OCI-LY3 (cell line): ENCODE measurements at regions not wholly inside any gene's neighbourhood (a gene's known extent, or its start where the extent isn't known, plus 50 kb on each side); places are given as distances from the start of the nearest gene placed in this dataset.

Experiments used
- H2AFZ ChIP-seq: fragments of 200-600, 300-600 bp; shearing (Covaris generic); 2 replicates; pipeline ENCODE4 v1.6.0; 2014; ENCODE audit warnings: antibody characterized with exemption, low read depth, low read length
- H3K27ac ChIP-seq: fragments of 200-600, 300-600 bp; sonication (generic); 2 replicates; pipeline ENCODE4 v1.5.1; 2014; ENCODE audit warnings: mild to moderate bottlenecking, low read length, moderate library complexity, mixed read lengths
- H3K27me3 ChIP-seq: fragments of 200-600, 300-600 bp; sonication (generic); 2 replicates; pipeline ENCODE4 v1.6.1; 2014; ENCODE audit warnings: low read depth, low read length, mixed read lengths
- H3K36me3 ChIP-seq: fragments of 200-600, 300-600 bp; sonication (generic); replicated peaks from 2 replicates; pipeline ENCODE3; 2014; ENCODE audit warnings: low read depth, low read length, mixed read lengths
- H3K4me1 ChIP-seq: fragments of 300-600, 200-600 bp; sonication (generic); 2 replicates; pipeline ENCODE4 v1.6.1; 2014; ENCODE audit warnings: low read length, mixed read lengths
- H3K4me2 ChIP-seq: fragments of 200-600, 300-600 bp; sonication (generic); 2 replicates; pipeline ENCODE4 v1.6.1; 2014; ENCODE audit warnings: low read length, mixed read lengths
- H3K4me3 ChIP-seq: fragments of 300-600, 200-600 bp; sonication (generic); 2 replicates; pipeline ENCODE4 v1.5.1; 2014; ENCODE audit warnings: antibody characterized with exemption, mild to moderate bottlenecking, low read length, moderate library complexity
- H3K79me2 ChIP-seq: fragments of 300-600, 200-600 bp; shearing (Covaris generic); 2 replicates; pipeline ENCODE4 v1.6.1; 2014; ENCODE audit warnings: mild to moderate bottlenecking, low read length, mixed read lengths
- H3K9ac ChIP-seq: fragments of 300-600, 200-600 bp; shearing (Covaris generic); 2 replicates; pipeline ENCODE4 v1.6.0; 2014; ENCODE audit warnings: mild to moderate bottlenecking, low read length, moderate library complexity
- H3K9me3 ChIP-seq: fragments of 200-600, 300-600 bp; shearing (Covaris generic); 2 replicates; pipeline ENCODE4 v1.6.1; 2014; ENCODE audit warnings: low read length, mixed read lengths; ENCODE audit not compliant: insufficient read depth
- H4K20me1 ChIP-seq: fragments of 200-600, 300-600 bp; sonication (generic); 2 replicates; pipeline ENCODE4 v1.6.1; 2016; ENCODE audit warnings: low read length, mixed read lengths; ENCODE audit not compliant: insufficient read depth
- EZH2phosphoT487 ChIP-seq: fragments of 200-600 bp; shearing (Covaris generic); IDR thresholded peaks from 2 replicates; pipeline ENCODE4 v1.6.1; 2018; ENCODE audit warnings: antibody characterized with exemption, mixed run types, low read depth
- TF ChIP-seq, protein P1 (sequence below): fragments of 200-600, 300-600 bp; sonication (generic); IDR thresholded peaks from 2 replicates; pipeline ENCODE4 v1.5.1; 2014; ENCODE audit warnings: antibody characterized with exemption, low read length, low read depth

DNA sequence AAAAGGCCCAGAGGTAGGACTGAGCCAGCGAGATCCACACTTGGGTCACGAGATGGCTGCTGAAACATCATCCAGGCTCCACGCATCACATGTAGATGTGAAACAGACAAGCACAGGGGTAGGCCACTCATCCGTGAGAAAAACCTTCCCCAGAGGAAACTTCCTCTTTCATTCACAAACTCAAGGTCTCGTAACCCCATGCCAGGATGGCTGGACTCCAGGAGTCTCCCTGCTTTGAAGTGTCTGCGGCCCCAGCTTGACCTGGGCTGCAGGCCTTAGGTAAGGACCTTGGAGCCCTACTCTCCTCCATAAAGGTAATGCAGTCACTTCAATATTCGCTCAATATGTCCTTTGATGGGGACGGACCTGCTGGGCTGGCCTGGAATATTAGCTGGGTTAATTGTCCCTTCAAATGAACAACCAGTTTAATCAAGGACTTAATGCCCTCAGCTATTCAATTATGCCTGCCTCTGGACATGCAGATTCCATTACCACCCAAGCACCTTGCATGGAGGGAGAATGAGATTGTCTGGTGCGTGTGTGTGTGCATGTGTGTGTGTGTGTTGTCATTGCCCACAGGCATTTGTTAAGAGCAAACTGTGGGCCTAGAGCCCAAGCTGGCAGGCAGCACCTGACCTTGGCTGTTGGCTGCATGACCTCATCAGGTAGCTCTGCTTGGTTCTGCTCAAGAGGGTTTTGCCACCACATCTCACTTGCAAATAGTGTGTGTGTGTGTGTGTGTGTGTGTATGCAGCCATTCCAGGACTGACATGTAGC, 186.9 kb upstream of the TLE3 start:
- Histone ChIP-seq H3K4me1 (peaks cover 66% of the 10 kb centered on the region), H3K27me3 (no peaks in the 10 kb centered on the region), H3K9ac (peak overlapping the region; percentile 52; the same call in 1 of the 2 replicates), H3K27ac (peak overlapping the region; percentile 87), H2AFZ (no peak overlapping the region), H3K4me3 (peak overlapping the region; percentile 12; the same call in 1 of the 2 replicates), H3K36me3 (no peaks in the 10 kb centered on the region), H3K9me3 (no peaks in the 10 kb centered on the region), H4K20me1 (no peaks in the 10 kb centered on the region), H3K79me2 (0 out of 2 replicates have a peak, but pooled peaks cover 4% of the 10 kb centered on the region), H3K4me2 (peak overlapping the region; percentile 56)
- TF ChIP-seq EZH2phosphoT487: no peak
- TF ChIP-seq, protein P1, sequence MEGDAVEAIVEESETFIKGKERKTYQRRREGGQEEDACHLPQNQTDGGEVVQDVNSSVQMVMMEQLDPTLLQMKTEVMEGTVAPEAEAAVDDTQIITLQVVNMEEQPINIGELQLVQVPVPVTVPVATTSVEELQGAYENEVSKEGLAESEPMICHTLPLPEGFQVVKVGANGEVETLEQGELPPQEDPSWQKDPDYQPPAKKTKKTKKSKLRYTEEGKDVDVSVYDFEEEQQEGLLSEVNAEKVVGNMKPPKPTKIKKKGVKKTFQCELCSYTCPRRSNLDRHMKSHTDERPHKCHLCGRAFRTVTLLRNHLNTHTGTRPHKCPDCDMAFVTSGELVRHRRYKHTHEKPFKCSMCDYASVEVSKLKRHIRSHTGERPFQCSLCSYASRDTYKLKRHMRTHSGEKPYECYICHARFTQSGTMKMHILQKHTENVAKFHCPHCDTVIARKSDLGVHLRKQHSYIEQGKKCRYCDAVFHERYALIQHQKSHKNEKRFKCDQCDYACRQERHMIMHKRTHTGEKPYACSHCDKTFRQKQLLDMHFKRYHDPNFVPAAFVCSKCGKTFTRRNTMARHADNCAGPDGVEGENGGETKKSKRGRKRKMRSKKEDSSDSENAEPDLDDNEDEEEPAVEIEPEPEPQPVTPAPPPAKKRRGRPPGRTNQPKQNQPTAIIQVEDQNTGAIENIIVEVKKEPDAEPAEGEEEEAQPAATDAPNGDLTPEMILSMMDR: no peak

GRCh38 chr15:70283511-70283910, 185.8 kb upstream of the TLE3 start:
- TF ChIP-seq EZH2phosphoT487: no peak
- TF ChIP-seq, protein P1: no peak
- peak overlapping the region; percentile 8; the same call in 1 of the 2 replicates for H3K4me3 ChIP-seq
- peak overlapping the region; percentile 87 for H3K27ac ChIP-seq
- H3K36me3 ChIP-seq: peaks cover 5% of the 10 kb centered on the region
- no peaks in the 10 kb centered on the region for H4K20me1 ChIP-seq
- peak overlapping the region; percentile 38; the same call in 1 of the 2 replicates for H3K9ac ChIP-seq
- H3K79me2 ChIP-seq: 0 out of 2 replicates have a peak, but pooled peaks cover 4% of the 10 kb centered on the region
- H2AFZ ChIP-seq: no peak overlapping the region
- H3K4me2 ChIP-seq: peak overlapping the region; percentile 44
- H3K27me3 ChIP-seq: no peaks in the 10 kb centered on the region
- no peaks in the 10 kb centered on the region for H3K9me3 ChIP-seq
- peaks cover 77% of the 10 kb centered on the region for H3K4me1 ChIP-seq

GRCh38 chr15:70281811-70282307, 184.1 kb upstream of the TLE3 start:
- no peaks in the 10 kb centered on the region for H3K9me3 ChIP-seq
- H3K79me2 ChIP-seq: 0 out of 2 replicates have a peak, but pooled peaks cover 4% of the 10 kb centered on the region
- TF ChIP-seq, protein P1: no peak
- peak overlapping the region; percentile 6; the same call in 1 of the 2 replicates for H2AFZ ChIP-seq
- no peaks in the 10 kb centered on the region for H4K20me1 ChIP-seq
- peak overlapping the region; percentile 92 for H3K27ac ChIP-seq
- peak overlapping the region; percentile 64 for H3K9ac ChIP-seq
- H3K36me3 ChIP-seq: peaks cover 5% of the 10 kb centered on the region
- peak overlapping the region; percentile 63 for H3K4me2 ChIP-seq
- H3K27me3 ChIP-seq: no peaks in the 10 kb centered on the region
- peak overlapping the region; percentile 27 for H3K4me3 ChIP-seq
- H3K4me1 ChIP-seq: peaks cover 93% of the 10 kb centered on the region

DNA sequence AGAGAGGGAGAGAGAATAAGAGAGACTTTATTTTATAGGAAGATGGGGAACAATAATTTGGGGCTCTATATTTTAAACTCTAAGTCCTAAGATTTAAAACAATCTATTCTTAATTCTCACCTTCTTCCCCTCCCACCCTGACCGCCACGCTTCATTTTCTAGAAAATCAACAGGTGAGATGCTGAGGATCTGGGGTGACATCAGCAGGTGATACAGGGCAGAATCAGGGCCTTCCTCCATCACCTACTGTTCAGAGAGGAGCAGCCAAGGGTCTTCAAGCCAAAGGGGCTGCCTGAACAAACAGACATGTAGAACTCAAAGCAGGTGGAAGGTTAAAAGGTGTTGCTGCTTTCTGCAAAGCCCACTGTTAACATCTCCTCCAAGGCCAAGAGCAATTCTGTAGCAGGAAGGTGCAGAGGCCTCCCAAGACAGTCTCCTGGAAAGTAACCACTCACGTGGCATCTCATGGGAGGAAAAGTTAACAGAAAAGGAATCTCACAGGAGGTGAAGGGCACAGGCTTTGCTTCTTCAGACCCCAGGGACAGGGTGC, 183.6 kb upstream of the TLE3 start:
- Histone ChIP-seq H3K4me1 (peaks cover 97% of the 10 kb centered on the region), H3K9ac (peak overlapping the region; percentile 64), H3K9me3 (no peaks in the 10 kb centered on the region), H3K27ac (peak overlapping the region; percentile 92), H3K79me2 (0 out of 2 replicates have a peak, but pooled peaks cover 4% of the 10 kb centered on the region), H4K20me1 (no peaks in the 10 kb centered on the region), H3K36me3 (peaks cover 5% of the 10 kb centered on the region), H3K4me3 (no peak overlapping the region), H2AFZ (no peak overlapping the region), H3K27me3 (no peaks in the 10 kb centered on the region), H3K4me2 (peak overlapping the region; percentile 63)
- TF ChIP-seq EZH2phosphoT487: no peak
